ENCODE measurements at regions not wholly inside any gene's neighbourhood (a gene's known extent, or its start where the extent isn't known, plus 50 kb on each side); places are given as distances from the start of the nearest gene placed in this dataset.

- H2BK20ac ChIP-seq (ENCODE audit: low read length) = no peak overlapping the region
- H4K5ac ChIP-seq (ENCODE audit: insufficient read length, low read depth, low read length) = no peak overlapping the region
- no peak overlapping the region for H3K14ac ChIP-seq (ENCODE audit: insufficient read length)
- no peak overlapping the region for H2BK120ac ChIP-seq (replicated peaks; ENCODE audit: low read depth, low read length)
- no peak overlapping the region for H2BK5ac ChIP-seq (ENCODE audit: low read depth, low read length)
- H3K4me3 ChIP-seq (ENCODE audit: extremely low read depth in 1 of 4, insufficient read depth in 2 of 4, low read depth in 3 of 4, low read length in 4 of 4) = no peak overlapping the region
- no peak overlapping the region for H2BK12ac ChIP-seq (ENCODE audit: low read depth, low read length)
- no peak for FAIRE-seq
- H3K9me3 ChIP-seq (ENCODE audit: insufficient read depth in 2 of 2, low read depth in 1 of 2, low read length in 1 of 2) = peaks cover 0 to 7% of the 10 kb centered on the region in 2 experiments; a peak in 1 of 4 replicates
- no peak overlapping the region for H2BK15ac ChIP-seq (ENCODE audit: low read length)
- H3K56ac ChIP-seq (replicated peaks; ENCODE audit: insufficient read length, low read depth, low read length) = no peak overlapping the region
- no peaks in the 10 kb centered on the region for H3K27me3 ChIP-seq (replicated peaks in 1 of 4; ENCODE audit: control insufficient read depth in 3 of 4, extremely low read depth in 1 of 4, insufficient read depth in 3 of 4, low read length in 3 of 4)
- WGBS, 2 experiments (ENCODE audit: extremely low coverage in 1 of 2, insufficient coverage in 1 of 2, insufficient read length in 1 of 2, insufficient replicate concordance in 2 of 2, low coverage in 1 of 2, low lambda C conversion rate in 2 of 2, missing lambda C conversion rate in 1 of 2) = 89% methylated on average over 17 of the region's 30 CpGs; no CpG with 5 or more reads in 1 of the 2 experiments
- TF ChIP-seq TBP (IDR thresholded peaks at IDR 0.05; ENCODE audit: low read depth, low read length) (no peak), SP4 (IDR thresholded peaks at IDR 0.05; ENCODE audit: low read length) (no peak), BCL11A (IDR thresholded peaks at IDR 0.05; ENCODE audit: low read depth in 2 of 2, low read length in 2 of 2) (no peak)
- H2AFZ ChIP-seq (ENCODE audit: low read length) = no peak overlapping the region
- H4K91ac ChIP-seq (replicated peaks; ENCODE audit: insufficient read length, low read length) = no peak overlapping the region
- no peaks in the 10 kb centered on the region for H3K79me2 ChIP-seq (ENCODE audit: control insufficient read depth in 1 of 2, insufficient read depth in 2 of 2, low read length in 2 of 2)
- no peak overlapping the region for H3K9ac ChIP-seq (replicated peaks in 1 of 4; ENCODE audit: extremely low read depth in 1 of 4, low read depth in 3 of 4, low read length in 3 of 4)
- no peak overlapping the region for H3K4ac ChIP-seq (replicated peaks; ENCODE audit: insufficient read length, low read depth, low read length)
- no peaks in the 10 kb centered on the region for H3K79me1 ChIP-seq (ENCODE audit: low read depth, low read length)
- H2AK5ac ChIP-seq (ENCODE audit: low read depth, low read length) = no peak overlapping the region
- no peaks in the 10 kb centered on the region for H3K36me3 ChIP-seq (ENCODE audit: control insufficient read depth in 2 of 4, insufficient read depth in 4 of 4, low read length in 3 of 4)
- no peak overlapping the region for H3K23ac ChIP-seq (ENCODE audit: insufficient read length)
- H3K23me2 ChIP-seq (ENCODE audit: low read depth, low read length) = no peaks in the 10 kb centered on the region
- H4K20me1 ChIP-seq (replicated peaks in 1 of 2; ENCODE audit: control insufficient read depth in 1 of 2, insufficient read depth in 2 of 2, low read length in 2 of 2) = no peaks in the 10 kb centered on the region
- no peaks in the 10 kb centered on the region for H3K4me1 ChIP-seq (replicated peaks in 1 of 4; ENCODE audit: control insufficient read depth in 3 of 4, insufficient read depth in 4 of 4, low read length in 3 of 4)
- no peak for DNase-seq (ENCODE audit: low read depth in 1 of 2, low spot score in 2 of 2)
- CTCF ChIA-PET (ENCODE audit: partially characterized antibody) = interaction anchor here (0.6 kb wide), 1 partner anchor 17 kb away, joined by 3 read pairs; no protein-coding TSS in a partner anchor
- no peak overlapping the region for H3K18ac ChIP-seq (ENCODE audit: extremely low read depth, low read length)
- H3K27ac ChIP-seq (ENCODE audit: low read depth, low read length) = no peak overlapping the region
- H3K4me2 ChIP-seq (ENCODE audit: insufficient read depth in 1 of 2, low read depth in 2 of 2, low read length in 2 of 2) = no peak overlapping the region
- no peak overlapping the region for H4K8ac ChIP-seq (ENCODE audit: extremely low read depth, insufficient read depth, low read length)
- POLR2A ChIA-PET (ENCODE audit: partially characterized antibody) = no interaction called here
These were observed 1293.8 kb upstream of the PCDH9 start for GRCh38 chr13:68523838-68524424.

Data from H1 (cell line).